ENCODE measurements at regions not wholly inside any gene's neighbourhood (a gene's known extent, or its start where the extent isn't known, plus 50 kb on each side); places are given as distances from the start of the nearest gene placed in this dataset.

- TF ChIP-seq CTCF (conservative IDR thresholded peaks at IDR 0.05; ENCODE audit: low read depth, low read length) (no peak), POLR2A (IDR thresholded peaks at IDR 0.05; ENCODE audit: low read depth, low read length) (no peak), RAD21 (IDR thresholded peaks at IDR 0.05; ENCODE audit: low read length) (no peak), ELK1 (IDR thresholded peaks at IDR 0.05; ENCODE audit: borderline replicate concordance, low read depth, low read length) (no peak), SMC3 (IDR thresholded peaks at IDR 0.05; ENCODE audit: low read depth, low read length) (no peak), CEBPB (IDR thresholded peaks at IDR 0.05; ENCODE audit: low read depth, low read length) (no peak), BHLHE40 (IDR thresholded peaks at IDR 0.05; ENCODE audit: low read depth, low read length) (no peak), CHD1 (IDR thresholded peaks at IDR 0.05; ENCODE audit: low read depth, low read length) (no peak), RCOR1 (IDR thresholded peaks at IDR 0.05; ENCODE audit: insufficient replicate concordance, low read length) (no peak), MAFK (IDR thresholded peaks at IDR 0.05; ENCODE audit: low read depth, low read length) (no peak), RFX5 (IDR thresholded peaks at IDR 0.05; ENCODE audit: low read depth, low read length) (no peak)
Observed at GRCh38 chr6:84926189-84927155, 162.1 kb upstream of the TBX18 start.

Measured in IMR-90 (cell line).